ENCODE measurements at regions not wholly inside any gene's neighbourhood (a gene's known extent, or its start where the extent isn't known, plus 50 kb on each side); places are given as distances from the start of the nearest gene placed in this dataset.

- TF ChIP-seq POLR2AphosphoS5 (IDR thresholded peaks at IDR 0.05; ENCODE audit: insufficient read depth in 1 of 2, low read depth in 1 of 2) = no peak
- no peak for TF ChIP-seq CTCF (IDR thresholded peaks at IDR 0.05)
Measured at GRCh38 chr3:28104896-28105534, 136.4 kb upstream of the CMC1 start.
